ENCODE measurements at regions not wholly inside any gene's neighbourhood (a gene's known extent, or its start where the extent isn't known, plus 50 kb on each side); places are given as distances from the start of the nearest gene placed in this dataset.

GRCh38 chr5:71948206-71948605 is 159.1 kb upstream of the MAP1B start:
- no peak for DNase-seq (ENCODE audit: low spot score)

DNA sequence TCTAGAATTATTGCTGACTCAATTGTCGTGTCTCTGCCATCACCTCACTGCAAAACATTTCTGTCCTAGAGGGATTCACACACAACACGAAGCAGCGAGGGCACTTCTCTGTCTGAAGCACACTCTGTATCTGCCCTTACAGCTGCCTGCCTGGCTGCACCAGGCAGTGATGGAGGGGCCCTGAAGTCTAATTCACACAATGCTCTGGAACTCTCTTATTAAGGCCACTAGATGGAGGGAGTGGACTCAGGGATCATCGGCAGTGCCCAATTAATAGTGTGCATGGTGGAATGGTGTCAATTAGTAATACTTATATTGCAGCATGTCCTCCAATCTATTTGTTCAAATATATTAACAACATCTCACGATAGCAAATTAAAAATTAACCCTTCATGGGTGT is 157.5 kb upstream of the MAP1B start:
- no peak for DNase-seq (ENCODE audit: low spot score)

- no peak for DNase-seq (ENCODE audit: low spot score)
These were observed 153.4 kb upstream of the MAP1B start for GRCh38 chr5:71953866-71954265.

- DNase-seq (ENCODE audit: low spot score) = no peak
These were observed 152.9 kb upstream of the MAP1B start for GRCh38 chr5:71954329-71954728.

- DNase-seq (ENCODE audit: low spot score) = no peak
These were observed 151.6 kb upstream of the MAP1B start for GRCh38 chr5:71955723-71956122.

- no peak for DNase-seq (ENCODE audit: low spot score)
These were observed 149.9 kb upstream of the MAP1B start for GRCh38 chr5:71957292-71957898.

GRCh38 chr5:71960195-71960594 is 147.1 kb upstream of the MAP1B start:
- no peak for DNase-seq (ENCODE audit: low spot score)

DNA sequence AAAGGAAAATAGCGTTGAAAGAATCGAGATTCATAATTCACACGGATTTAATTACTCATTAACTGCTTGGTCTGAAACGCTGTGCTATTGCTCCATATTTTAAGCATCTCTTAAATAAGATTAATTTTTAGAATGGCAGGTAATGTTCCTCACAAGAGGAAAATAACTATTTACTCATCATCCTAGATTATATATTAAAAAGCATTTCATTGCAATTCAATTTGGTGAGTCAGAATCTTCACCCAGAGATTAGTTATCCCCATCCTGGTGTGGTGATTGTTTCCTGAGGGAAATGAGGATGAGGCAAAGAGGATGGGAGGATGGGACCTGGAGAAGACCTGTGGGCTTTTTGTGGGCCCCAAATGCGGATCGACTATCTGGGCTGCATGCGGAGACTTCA is 145.5 kb upstream of the MAP1B start:
- DNase-seq (ENCODE audit: low spot score) = no peak

- no peak for DNase-seq (ENCODE audit: low spot score)
These were observed 137.8 kb upstream of the MAP1B start for GRCh38 chr5:71969460-71969859.

DNA sequence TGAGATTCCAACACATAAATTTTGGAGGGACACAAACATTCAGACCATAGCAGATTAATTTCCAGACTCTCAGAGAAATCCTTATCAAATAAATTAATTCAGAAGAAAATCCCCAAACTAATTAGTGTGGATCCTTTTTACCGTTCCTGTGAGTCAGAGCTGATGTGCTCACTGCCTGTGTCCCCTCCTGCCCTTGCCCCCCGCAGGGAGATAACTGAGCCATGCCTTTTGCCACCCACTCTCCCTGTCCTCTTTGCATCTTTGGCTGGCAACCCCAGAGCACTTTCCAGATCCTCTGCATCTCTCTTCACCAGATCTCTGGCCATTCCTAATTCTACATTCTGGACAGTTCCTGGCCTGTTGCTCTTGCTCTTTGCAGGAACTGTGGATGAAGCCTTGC is 135.4 kb upstream of the MAP1B start:
- DNase-seq (ENCODE audit: low spot score) = no peak

DNA sequence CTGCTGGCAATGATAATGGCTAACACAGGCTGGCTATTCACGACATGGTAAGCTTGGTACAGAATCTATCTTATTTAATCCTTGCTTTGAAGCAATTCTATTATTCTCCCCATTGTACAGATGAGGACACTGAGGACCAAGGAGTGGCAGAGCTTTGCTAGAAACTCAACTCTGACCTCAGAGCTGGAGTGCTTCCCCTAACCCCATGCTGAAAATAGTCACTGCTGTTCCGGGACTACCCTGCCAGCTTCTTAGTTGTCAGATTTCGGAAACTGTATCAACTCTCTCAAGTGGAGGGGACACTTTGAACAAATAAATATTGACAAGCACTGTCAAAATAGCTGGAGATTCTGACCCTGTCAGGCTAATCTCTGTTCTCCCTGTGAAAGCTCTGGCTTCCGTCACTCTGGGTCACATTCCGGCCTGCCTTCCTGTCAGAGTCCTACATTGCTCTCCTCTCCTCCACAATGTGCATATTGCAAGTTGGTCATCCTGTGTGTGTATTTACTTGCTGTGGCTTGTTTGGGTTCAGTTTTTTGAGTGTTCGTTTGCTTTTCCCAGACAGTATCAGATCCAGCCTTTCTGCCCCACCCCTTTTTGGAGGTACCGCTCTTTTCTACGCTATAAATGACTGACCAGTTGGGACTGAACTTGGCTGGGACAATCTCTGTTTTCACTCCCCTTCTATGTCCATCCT is 134.3 kb upstream of the MAP1B start:
- no peak for DNase-seq (ENCODE audit: low spot score)

DNA sequence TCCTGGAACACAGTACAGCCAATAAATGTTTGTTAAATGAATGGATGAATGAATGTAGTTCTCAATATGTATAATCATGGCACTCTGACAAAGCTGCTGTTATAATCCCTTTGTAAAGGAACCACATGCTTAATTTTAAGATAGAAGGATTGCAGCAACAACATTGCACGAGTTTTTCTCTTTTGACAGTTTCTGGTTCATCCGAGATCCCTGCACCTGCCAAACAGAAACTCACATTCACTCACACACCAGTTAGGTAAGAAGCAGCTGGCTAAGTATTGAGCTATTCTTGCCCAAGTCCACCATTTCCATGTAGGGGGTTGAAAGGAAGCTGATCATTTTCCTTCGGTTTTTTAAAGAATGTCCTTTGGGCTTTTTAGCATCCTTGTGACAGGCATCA is 133.7 kb upstream of the MAP1B start:
- DNase-seq (ENCODE audit: low spot score) = no peak

DNA sequence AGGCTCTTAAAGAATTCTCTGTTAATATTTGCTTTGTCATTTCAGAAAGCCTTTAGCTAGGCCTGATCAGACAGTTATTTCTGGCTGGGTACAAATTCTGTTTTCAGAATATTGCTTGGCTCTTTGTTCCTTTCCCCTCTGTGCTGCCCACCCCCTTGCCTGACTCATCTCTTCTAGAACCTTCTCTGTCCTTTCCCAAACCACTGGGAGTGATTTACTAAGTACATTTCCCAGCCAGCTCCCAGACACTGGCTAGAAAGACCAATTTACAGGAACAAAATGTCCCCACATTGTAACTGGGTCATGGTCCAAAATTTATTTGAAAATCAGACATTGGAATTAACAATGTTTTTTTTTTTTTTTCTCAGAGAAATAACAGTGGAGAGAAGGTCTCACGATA is 133.1 kb upstream of the MAP1B start:
- no peak for DNase-seq (ENCODE audit: low spot score)

GRCh38 chr5:71974622-71975021 is 132.7 kb upstream of the MAP1B start:
- DNase-seq (ENCODE audit: low spot score) = no peak

DNA sequence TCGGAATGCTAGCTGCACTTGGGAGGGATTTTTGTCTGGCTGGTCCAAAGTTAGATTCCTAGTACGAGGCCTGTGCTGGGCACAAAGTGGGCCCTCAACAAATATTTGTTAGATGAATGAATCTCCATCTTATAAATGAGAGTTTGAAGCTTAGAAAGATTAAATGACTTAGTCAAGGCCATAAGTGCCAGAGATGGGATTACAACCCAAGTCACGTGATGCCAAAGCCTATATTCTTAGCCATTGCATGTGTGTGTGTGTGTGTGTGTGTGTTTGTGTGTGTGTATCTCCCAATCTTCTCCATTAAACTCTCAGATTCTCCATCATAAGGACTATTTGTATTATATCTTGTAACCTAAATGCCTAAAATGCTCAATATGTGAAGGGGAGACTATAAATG is 130.8 kb upstream of the MAP1B start:
- DNase-seq (ENCODE audit: low spot score) = no peak

GRCh38 chr5:71977311-71977710 is 130.0 kb upstream of the MAP1B start:
- no peak for DNase-seq (ENCODE audit: low spot score)

GRCh38 chr5:71978216-71978615 is 129.1 kb upstream of the MAP1B start:
- no peak for DNase-seq (ENCODE audit: low spot score)

GRCh38 chr5:71982717-71983395 is 124.4 kb upstream of the MAP1B start:
- DNase-seq (ENCODE audit: low spot score) = no peak

- DNase-seq (ENCODE audit: low spot score) = no peak
These were observed 121.2 kb upstream of the MAP1B start for GRCh38 chr5:71986101-71986500.

DNA sequence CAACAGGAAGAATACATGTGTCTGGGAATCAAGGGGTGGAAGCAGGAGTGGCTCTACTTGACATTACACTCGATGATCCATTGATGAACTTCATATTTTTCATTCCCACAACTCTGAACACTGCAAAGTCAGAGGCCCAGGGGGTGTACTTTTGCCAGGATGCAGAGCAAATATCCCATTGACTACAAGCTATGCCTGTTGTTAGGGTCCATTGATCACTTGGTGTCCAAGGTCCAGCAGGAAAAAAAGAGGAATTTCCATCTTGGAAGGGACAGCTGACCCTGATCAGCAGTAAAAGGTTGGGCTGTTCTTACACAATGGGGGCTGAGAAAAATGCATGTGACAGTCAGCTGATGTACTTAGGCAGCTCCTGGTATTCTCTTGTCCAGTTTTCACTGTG is 118.5 kb upstream of the MAP1B start:
- no peak for DNase-seq (ENCODE audit: low spot score)

DNA sequence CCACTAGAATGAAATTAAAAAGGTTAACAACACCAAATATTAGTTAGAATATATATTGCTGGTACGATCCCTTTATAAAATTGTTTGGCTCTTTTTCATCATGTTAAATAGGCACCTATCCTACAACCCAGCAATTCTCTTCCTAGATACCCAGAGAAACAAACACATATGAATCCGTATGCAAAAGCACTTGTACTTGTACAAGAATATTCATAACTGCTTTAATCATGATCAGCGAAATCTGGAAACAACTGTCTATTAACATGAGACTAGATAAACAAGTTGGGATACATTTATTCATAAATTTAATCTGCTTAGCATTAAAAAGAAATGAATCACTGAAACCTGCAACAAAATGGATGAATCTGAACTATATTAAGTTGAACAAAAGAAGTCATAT is 113.7 kb upstream of the MAP1B start:
- no peak for DNase-seq (ENCODE audit: low spot score)

- no peak for DNase-seq (ENCODE audit: low spot score)
These were observed 110.5 kb upstream of the MAP1B start for GRCh38 chr5:71996789-71997188.

- no peak for DNase-seq (ENCODE audit: low spot score)
These were observed 108.5 kb upstream of the MAP1B start for GRCh38 chr5:71998746-71999145.

DNA sequence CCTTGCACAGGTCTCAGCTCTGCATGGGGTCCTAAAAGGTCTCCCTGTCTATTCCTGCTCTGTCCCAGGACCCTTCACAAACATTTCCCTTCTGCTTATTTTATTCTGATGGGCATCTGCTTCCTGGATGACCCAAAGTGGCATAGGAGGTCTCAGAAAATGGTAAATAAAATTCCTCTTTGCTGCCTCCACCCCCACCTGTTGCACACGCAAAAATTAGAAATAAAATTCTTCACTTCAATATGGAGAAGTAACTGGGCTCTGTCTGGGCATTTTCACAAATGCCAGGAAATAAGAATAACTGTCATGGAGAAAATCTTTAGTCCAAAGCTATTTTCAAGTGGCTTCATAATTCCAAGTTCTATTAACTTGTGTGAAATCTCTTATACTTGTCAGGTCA is 106.6 kb upstream of the MAP1B start:
- no peak for DNase-seq (ENCODE audit: low spot score)
